Astrocyte (in vitro differentiated cells and primary cell): ENCODE measurements at regions not wholly inside any gene's neighbourhood (a gene's known extent, or its start where the extent isn't known, plus 50 kb on each side); places are given as distances from the start of the nearest gene placed in this dataset.

Source experiments
- EZH2 ChIP-seq: IDR thresholded peaks from 2 replicates; pipeline ENCODE4 v1.6.1; 2012; ENCODE audit warnings: mild to moderate bottlenecking, low read length, inconsistent platforms; ENCODE audit not compliant: insufficient read depth
- TF ChIP-seq, protein P1 (sequence below): IDR thresholded peaks from 2 replicates; pipeline ENCODE4 v1.5.1; 2011; ENCODE audit warnings: low read depth, mild to moderate bottlenecking, inconsistent platforms, low read length, moderate library complexity; ENCODE audit not compliant: insufficient read depth

DNA sequence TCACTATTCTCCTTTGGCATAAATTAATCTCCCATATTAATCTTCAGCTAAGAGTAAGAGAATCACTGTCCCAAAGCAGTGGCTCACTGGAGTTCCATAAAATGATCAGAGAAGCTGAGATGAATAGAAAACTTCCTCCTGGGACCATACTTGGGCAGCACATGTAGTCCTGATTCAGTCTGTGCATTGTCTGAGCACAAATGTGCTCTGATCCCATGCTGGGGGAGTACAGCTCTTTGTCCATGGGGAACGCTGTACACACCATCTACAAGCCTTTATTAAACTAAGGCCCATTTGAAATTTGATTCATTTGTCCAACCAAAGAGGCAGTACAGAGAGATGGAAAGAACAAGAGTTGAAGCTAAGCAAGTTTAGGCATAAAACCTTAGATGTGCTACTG is 147.4 kb upstream of the PGR start:
- no peak for TF ChIP-seq EZH2
- TF ChIP-seq, protein P1, sequence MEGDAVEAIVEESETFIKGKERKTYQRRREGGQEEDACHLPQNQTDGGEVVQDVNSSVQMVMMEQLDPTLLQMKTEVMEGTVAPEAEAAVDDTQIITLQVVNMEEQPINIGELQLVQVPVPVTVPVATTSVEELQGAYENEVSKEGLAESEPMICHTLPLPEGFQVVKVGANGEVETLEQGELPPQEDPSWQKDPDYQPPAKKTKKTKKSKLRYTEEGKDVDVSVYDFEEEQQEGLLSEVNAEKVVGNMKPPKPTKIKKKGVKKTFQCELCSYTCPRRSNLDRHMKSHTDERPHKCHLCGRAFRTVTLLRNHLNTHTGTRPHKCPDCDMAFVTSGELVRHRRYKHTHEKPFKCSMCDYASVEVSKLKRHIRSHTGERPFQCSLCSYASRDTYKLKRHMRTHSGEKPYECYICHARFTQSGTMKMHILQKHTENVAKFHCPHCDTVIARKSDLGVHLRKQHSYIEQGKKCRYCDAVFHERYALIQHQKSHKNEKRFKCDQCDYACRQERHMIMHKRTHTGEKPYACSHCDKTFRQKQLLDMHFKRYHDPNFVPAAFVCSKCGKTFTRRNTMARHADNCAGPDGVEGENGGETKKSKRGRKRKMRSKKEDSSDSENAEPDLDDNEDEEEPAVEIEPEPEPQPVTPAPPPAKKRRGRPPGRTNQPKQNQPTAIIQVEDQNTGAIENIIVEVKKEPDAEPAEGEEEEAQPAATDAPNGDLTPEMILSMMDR, result no peak
